Keratinocyte (primary cell): ENCODE measurements at regions not wholly inside any gene's neighbourhood (a gene's known extent, or its start where the extent isn't known, plus 50 kb on each side); places are given as distances from the start of the nearest gene placed in this dataset.

ENCODE experiments used
- DNase-seq: peaks from one replicate; pipeline ENCODE4 v3.0.0-alpha.2; 2011; ENCODE audit warnings: low read depth, missing footprints, low spot score
- FAIRE-seq: peaks from 2 replicates; lab custom pipeline; 2011; peaks lifted over from hg19 to GRCh38; lab: Jason Lieb, UNC
- H2AFZ ChIP-seq: 2 replicates; pipeline ENCODE4 v1.6.0; 2012; ENCODE audit warnings: low read length, control low read depth, inconsistent platforms; ENCODE audit not compliant: control insufficient read depth
- H3K27ac ChIP-seq: 2 replicates; pipeline ENCODE4 v1.5.1; 2011; ENCODE audit warnings: low read length; ENCODE audit not compliant: control insufficient read depth, insufficient read depth
- H3K27me3 ChIP-seq: 3 replicates; pipeline ENCODE4 v1.6.0; 2011; ENCODE audit warnings: low read length; ENCODE audit not compliant: control insufficient read depth, insufficient read depth; ENCODE audit errors: extremely low read depth
- H3K36me3 ChIP-seq, 2 experiments: 2 replicates in 1 of 2; 3 replicates in 1 of 2; pipeline ENCODE4 v1.5.1; 2011; ENCODE audit warnings: low read length in 2 of 2, mild to moderate bottlenecking in 1 of 2; ENCODE audit not compliant: control insufficient read depth in 2 of 2, insufficient read depth in 2 of 2; ENCODE audit errors: extremely low read depth in 1 of 2
- H3K4me1 ChIP-seq: 3 replicates; pipeline ENCODE4 v1.5.1; 2011; ENCODE audit warnings: low read length; ENCODE audit not compliant: control insufficient read depth, insufficient read depth; ENCODE audit errors: extremely low read depth
- H3K4me2 ChIP-seq: 3 replicates; pipeline ENCODE4 v1.6.0; 2011; ENCODE audit warnings: low read depth, low read length; ENCODE audit not compliant: control insufficient read depth, insufficient read depth; ENCODE audit errors: extremely low read depth
- H3K4me3 ChIP-seq, 3 experiments: fragments of 200-600 bp in 1 of 3; sonication (generic) in 1 of 3; 2 replicates in 2 of 3; 3 replicates in 1 of 3; pipeline ENCODE4 v1.5.1; 2011 to 2016; ENCODE audit warnings: low read length in 3 of 3, mild to moderate bottlenecking in 3 of 3, control low read depth in 2 of 3, inconsistent platforms in 1 of 3, low read depth in 1 of 3, mixed read lengths in 1 of 3, mixed run types in 1 of 3, moderate library complexity in 1 of 3; ENCODE audit not compliant: control insufficient read depth in 2 of 3, insufficient read depth in 2 of 3; ENCODE audit errors: extremely low read depth in 1 of 3
- H3K79me2 ChIP-seq: 2 replicates; pipeline ENCODE4 v1.6.0; 2012; ENCODE audit warnings: low read length; ENCODE audit not compliant: control insufficient read depth, insufficient read depth
- H3K9ac ChIP-seq: 3 replicates; pipeline ENCODE4 v1.6.0; 2011; ENCODE audit warnings: low read length; ENCODE audit not compliant: control insufficient read depth, insufficient read depth; ENCODE audit errors: extremely low read depth
- H3K9me1 ChIP-seq: 3 replicates; pipeline ENCODE4 v1.6.0; 2011; ENCODE audit warnings: low read length; ENCODE audit not compliant: control insufficient read depth, insufficient read depth; ENCODE audit errors: extremely low read depth
- H3K9me3 ChIP-seq: 2 replicates; pipeline ENCODE4 v1.5.1; 2012; ENCODE audit warnings: low read depth, low read length; ENCODE audit not compliant: control insufficient read depth
- H4K20me1 ChIP-seq: 3 replicates; pipeline ENCODE4 v1.6.0; 2011; ENCODE audit warnings: low read length; ENCODE audit not compliant: control insufficient read depth, insufficient read depth; ENCODE audit errors: extremely low read depth
- EZH2 ChIP-seq: IDR thresholded peaks from one replicate; pipeline ENCODE4 v1.6.1; 2012; ENCODE audit warnings: inconsistent platforms, mild to moderate bottlenecking, low read length, moderate library complexity
- dilution Hi-C: fragments of 300-500 bp; cut with MboI; formaldehyde crosslinking; loops from one replicate; pipeline ENCODE4 v1.7.0; 2020; ENCODE audit warnings: low sequenced_read_pairs; ENCODE audit not compliant: extremely low pct_ligation_motif_present
- TF ChIP-seq, protein P1 (sequence below), 3 experiments: IDR thresholded peaks in 1 of 3; conservative IDR thresholded peaks in 1 of 3; optimal IDR thresholded peaks in 1 of 3; 2 replicates in 2 of 3; 3 replicates in 1 of 3; pipeline versions ENCODE3 to v1.5.1; 2011; ENCODE audit warnings: low read length in 3 of 3, mild to moderate bottlenecking in 3 of 3, moderate library complexity in 2 of 3, control low read depth in 1 of 3, inconsistent platforms in 1 of 3; ENCODE audit not compliant: insufficient read depth in 2 of 3; ENCODE audit errors: extremely low read depth in 1 of 3

DNA sequence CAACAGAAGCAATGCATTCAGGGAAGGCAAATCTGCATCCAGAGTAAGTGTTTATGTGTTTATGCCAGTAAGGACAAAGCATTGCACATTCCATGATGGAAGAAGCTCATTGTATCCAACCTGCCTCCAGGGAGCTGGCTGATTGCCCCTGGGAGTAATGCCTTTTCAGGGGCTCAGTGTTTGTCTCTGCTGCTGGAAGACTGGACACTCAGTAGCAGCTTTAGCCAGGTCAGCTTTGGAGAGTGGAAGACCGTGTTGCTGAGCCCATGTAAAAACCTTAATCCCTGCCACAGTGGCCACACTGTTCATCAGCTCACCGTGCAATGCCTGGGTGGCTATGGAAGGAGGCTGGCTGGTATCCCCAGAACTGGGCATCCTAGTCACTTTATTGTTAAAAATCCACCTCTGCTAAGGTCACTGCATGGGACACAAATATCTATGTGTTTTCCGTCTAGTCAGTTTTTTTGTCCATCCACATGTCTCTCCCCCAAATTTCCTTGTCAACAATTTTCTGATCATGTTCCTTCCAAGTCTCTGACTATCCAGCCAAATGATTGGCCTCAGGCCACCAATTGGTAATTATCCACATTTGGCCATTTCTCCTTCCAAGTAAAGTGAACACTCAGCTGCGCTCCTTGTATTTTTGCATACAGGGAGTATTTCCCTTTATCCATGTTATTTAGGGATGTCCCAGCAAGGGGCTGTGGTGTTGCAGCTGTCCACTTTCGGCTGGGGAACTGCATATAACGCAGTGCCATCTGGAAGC lies 2044.5 kb upstream of the AGA start:
- Histone ChIP-seq H3K9ac (no peak overlapping the region), H3K27ac (no peak overlapping the region), H4K20me1 (no peaks in the 10 kb centered on the region), H3K27me3 (no peaks in the 10 kb centered on the region), H3K9me1 (no peaks in the 10 kb centered on the region), H2AFZ (no peak overlapping the region), H3K9me3 (no peaks in the 10 kb centered on the region), H3K79me2 (no peaks in the 10 kb centered on the region), H3K4me1 (no peaks in the 10 kb centered on the region), H3K36me3 (no peaks in the 10 kb centered on the region), H3K4me3 (no peak overlapping the region), H3K4me2 (no peak overlapping the region)
- no peak for TF ChIP-seq EZH2
- TF ChIP-seq, protein P1, sequence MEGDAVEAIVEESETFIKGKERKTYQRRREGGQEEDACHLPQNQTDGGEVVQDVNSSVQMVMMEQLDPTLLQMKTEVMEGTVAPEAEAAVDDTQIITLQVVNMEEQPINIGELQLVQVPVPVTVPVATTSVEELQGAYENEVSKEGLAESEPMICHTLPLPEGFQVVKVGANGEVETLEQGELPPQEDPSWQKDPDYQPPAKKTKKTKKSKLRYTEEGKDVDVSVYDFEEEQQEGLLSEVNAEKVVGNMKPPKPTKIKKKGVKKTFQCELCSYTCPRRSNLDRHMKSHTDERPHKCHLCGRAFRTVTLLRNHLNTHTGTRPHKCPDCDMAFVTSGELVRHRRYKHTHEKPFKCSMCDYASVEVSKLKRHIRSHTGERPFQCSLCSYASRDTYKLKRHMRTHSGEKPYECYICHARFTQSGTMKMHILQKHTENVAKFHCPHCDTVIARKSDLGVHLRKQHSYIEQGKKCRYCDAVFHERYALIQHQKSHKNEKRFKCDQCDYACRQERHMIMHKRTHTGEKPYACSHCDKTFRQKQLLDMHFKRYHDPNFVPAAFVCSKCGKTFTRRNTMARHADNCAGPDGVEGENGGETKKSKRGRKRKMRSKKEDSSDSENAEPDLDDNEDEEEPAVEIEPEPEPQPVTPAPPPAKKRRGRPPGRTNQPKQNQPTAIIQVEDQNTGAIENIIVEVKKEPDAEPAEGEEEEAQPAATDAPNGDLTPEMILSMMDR (optimal IDR thresholded peaks at IDR 0.05 in 1 of 3, IDR thresholded peaks at IDR 0.05 in 1 of 3, conservative IDR thresholded peaks at IDR 0.05 in 1 of 3; ENCODE audit: extremely low read depth in 1 of 3, insufficient read depth in 2 of 3, low read length in 3 of 3), result no peak
- FAIRE-seq (no peak), DNase-seq (no peak)
- dilution Hi-C loops, result no loop called here

DNA sequence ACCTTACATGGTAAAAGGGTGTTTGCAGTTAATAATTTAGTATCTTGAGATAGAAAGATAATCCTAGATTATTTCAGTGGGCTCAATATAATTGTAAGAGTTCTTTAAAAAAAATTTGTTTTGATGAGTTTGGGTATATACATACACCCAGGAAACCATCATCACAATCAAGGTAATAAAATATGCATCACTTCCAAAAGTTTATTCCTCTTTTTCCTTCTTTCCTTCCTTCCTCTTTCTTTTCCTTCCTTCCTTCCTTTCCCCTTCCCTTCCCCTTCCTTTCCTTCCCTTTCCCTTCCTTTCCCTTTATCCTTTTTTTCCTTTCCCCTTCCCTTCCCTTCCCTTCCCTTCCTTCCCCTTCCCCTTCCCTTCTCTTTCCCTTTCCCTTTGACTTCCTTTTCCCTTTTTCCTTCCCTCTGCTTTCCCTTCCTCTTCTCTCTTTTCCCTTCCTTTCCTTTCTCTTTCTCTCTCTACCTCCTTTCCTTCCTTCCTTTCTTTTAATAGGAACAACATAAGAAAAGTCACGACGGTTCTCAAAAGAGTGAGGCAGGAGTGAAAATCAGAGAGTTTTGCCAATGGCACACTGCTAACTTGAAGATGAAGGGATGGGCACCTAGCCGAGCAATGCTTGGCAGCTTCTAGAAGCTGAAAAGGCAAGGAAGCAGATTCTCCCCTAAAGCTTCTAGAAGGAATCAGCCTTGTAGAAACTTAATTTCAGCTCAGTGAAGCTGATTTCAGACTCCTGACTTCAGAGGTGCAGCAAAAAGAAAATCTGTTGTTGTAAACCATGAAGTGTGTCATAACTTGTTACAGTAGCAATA lies 2050.2 kb upstream of the AGA start:
- dilution Hi-C loops, result no loop called here
- no peaks in the 10 kb centered on the region for H3K27me3 ChIP-seq
- no peak overlapping the region for H3K27ac ChIP-seq
- no peaks in the 10 kb centered on the region for H3K36me3 ChIP-seq
- H3K9me3 ChIP-seq, result no peaks in the 10 kb centered on the region
- H4K20me1 ChIP-seq, result no peaks in the 10 kb centered on the region
- H3K9me1 ChIP-seq, result no peaks in the 10 kb centered on the region
- no peaks in the 10 kb centered on the region for H3K79me2 ChIP-seq
- DNase-seq, result no peak
- H3K9ac ChIP-seq, result no peak overlapping the region
- no peak overlapping the region for H3K4me3 ChIP-seq
- H2AFZ ChIP-seq, result no peak overlapping the region
- H3K4me2 ChIP-seq, result no peak overlapping the region
- no peaks in the 10 kb centered on the region for H3K4me1 ChIP-seq
- no peak for TF ChIP-seq EZH2
- TF ChIP-seq, protein P1 (optimal IDR thresholded peaks at IDR 0.05 in 1 of 3, IDR thresholded peaks at IDR 0.05 in 1 of 3, conservative IDR thresholded peaks at IDR 0.05 in 1 of 3; ENCODE audit: extremely low read depth in 1 of 3, insufficient read depth in 2 of 3, low read length in 3 of 3), result no peak
- no peak for FAIRE-seq
